T47D (cell line): ENCODE measurements at regions not wholly inside any gene's neighbourhood (a gene's known extent, or its start where the extent isn't known, plus 50 kb on each side); places are given as distances from the start of the nearest gene placed in this dataset.

ENCODE experiments used
- DNase-seq, 2 experiments: peaks; one replicate each; pipeline versions ENCODE4 v3.0.0 to v3.0.0-alpha.2; 2011 to 2012; ENCODE audit warnings: low read depth in 1 of 2, low spot score in 1 of 2
- JUND ChIP-seq: IDR thresholded peaks from 2 replicates; pipeline ENCODE4 v1.6.1; 2012; ENCODE audit warnings: low read depth
- in situ Hi-C: cut with HindIII; loops from 2 replicates; pipeline ENCODE4 v1.10.0; 2016; ENCODE audit warnings: low sequenced_read_pairs, low pct_unique_long_range_greater_than_20kb

GRCh38 chr22:46100401-46101105 is 49.8 kb upstream of the PPARA start:
- no peak for TF ChIP-seq JUND
- no peak for DNase-seq
- in situ Hi-C loops = no loop called here
